HG02943 (cell line): ENCODE measurements at regions not wholly inside any gene's neighbourhood (a gene's known extent, or its start where the extent isn't known, plus 50 kb on each side); places are given as distances from the start of the nearest gene placed in this dataset.
"Not testable (repeated sequence)": the region's sequence is repeated elsewhere in the genome, so short reads cannot be mapped to it uniquely, and the experiment has no call there.

Experiments
- ATAC-seq: cut with Tn5 transposase; IDR thresholded peaks from one replicate; pipeline ENCODE4 v1.9.1; 2021; ENCODE audit warnings: mild to moderate bottlenecking, low read depth, moderate library complexity; ENCODE audit not compliant: unreplicated experiment

DNA sequence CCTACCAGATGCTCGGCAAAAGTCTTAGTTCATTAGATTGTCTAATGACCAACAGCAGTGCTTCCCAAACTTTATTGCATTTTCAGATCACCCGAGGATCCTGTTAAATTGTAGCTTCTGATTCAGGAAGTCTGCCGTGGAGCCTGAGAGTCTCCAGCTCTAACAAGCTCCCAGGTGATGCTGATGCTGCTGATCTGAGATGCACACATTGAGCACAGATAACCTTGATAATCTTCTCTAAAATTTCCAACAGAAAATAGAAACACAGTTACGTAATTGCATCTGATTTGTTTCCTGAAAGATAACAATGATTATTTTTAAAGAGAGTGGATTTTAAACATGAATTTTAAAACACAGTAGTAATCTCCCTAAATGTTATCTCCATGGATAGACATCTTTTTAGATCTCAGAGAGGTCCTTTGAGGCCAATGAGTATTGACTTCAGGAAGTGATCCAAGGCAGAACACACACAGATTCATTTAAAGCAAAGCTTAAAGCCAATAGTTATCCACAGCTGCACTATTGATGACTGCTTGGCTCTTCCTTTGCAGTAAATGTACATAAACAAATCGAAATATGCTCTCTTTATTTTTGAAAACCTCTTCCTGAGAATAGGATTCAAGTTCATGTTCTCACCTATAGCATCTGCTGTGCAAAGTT, 122.8 kb upstream of the TNPO1 start:
- ATAC-seq, result no peak

DNA sequence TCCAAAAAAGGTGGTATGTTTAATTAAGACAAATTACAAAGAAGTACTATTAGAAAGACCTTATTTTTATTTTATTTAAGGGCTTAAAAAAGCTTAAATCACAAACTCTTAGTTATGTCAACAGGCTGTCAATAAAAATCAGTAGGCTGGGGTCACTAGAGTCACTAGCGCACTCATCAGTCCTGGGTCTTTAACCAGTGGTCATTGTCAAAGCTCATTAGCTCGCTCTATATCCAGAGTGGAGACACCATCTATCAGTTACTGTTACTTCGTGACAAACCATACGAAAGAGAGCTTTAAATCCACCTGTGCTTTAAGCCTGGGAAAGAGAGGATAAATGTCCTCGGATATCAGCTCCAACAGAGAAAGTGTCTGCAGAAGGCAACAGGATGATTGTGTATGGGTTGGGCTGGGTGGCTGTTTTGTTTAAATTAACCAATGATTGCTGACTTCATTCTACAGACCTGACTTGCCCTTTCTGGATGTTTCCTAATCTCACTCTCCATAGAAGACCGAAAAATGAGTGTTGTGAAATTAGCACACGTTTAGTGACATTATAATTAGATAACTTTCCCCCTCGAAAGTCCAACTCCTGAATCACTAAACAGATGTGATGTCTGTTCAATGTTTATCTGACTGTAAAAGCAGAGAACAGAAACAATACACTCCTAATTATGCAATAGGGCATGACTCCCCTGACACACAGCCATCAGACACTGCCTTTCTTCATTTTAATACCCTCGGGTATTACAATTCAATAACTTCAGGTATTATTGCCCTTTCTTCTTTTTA, 123.6 kb upstream of the TNPO1 start:
- ATAC-seq, result no peak

DNA sequence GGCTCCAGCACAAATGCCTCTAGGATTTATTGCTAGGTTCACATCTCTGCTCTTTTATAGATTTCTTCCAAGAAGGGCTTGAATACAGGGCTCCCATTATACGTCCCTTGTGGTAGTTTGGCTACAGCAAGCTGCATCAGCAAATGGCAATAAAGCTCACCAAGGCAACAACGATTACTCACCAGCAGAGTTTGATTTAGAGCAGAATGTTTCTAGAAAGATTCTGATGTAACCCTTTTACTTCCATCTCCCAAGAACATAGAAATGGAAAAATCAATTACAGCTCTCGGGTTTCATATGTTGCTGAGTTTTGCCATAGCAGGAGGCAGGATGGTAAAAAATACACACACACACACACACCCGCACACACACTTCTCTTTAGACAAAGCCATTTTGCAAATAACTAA, 124.2 kb upstream of the TNPO1 start:
- no peak for ATAC-seq

DNA sequence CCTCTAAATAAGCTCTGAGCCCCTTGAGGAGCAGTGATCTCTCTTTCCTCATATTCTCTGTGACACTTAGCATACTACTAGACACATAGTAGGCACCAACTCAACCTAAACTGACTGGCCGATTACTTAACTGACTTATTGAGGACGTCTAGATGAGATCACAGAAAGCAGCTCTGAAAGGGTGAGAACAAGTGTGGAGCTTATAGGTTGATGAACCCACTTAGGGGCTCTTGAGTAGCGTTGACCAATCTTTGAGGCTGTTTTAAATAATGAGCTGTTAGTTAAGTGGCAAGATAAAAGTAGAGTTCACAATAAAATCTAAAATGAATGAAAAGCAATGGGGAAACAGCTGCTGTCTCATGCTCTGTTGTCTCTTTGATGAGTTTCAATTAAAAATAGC, 124.7 kb upstream of the TNPO1 start:
- ATAC-seq, result no peak

- no peak for ATAC-seq
Observed at GRCh38 chr5:72688916-72689315, 127.5 kb upstream of the TNPO1 start.

- ATAC-seq, result no peak
Observed at GRCh38 chr5:72687288-72687687, 129.2 kb upstream of the TNPO1 start.

- ATAC-seq, result no peak
Observed at GRCh38 chr5:72682561-72682960, 133.9 kb upstream of the TNPO1 start.

DNA sequence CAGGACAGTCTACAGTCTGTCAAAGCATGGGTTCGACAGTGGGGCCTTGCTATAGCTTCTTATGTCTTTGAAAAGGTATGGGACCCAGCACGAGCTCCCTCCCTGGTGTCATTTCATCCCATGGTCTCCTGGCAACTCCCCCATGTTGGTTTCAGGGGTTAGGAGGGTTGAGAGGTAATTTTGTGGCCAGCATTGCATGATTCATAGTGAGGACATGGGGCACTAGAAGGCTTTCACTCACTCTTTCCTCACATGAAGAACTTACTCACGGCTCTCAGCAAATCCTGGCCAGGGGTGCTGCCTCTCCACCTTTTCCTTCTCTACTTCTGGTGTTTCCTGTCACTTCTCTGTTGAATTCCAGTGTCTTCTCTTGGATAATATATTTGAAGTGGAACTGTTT, 134.7 kb upstream of the TNPO1 start:
- ATAC-seq, result no peak

DNA sequence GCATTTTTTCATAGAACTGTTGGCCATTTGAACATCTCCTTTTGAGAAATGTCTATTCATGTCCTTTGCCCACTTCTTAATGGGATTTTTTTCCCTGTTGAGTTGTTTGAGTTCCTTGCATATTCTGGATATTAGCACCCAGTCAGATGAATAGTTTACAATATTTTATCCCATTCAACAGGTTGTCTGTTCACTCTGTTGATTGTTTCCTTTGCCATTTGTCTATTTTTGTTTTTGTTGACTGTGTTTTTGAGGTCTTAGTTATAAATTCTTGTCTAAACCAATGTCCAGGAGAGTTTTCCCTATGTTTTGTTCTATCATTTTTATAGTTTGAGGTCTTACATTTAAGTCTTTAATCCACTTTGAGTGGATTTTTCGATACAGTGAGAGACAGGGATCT, 139.0 kb upstream of the TNPO1 start:
- ATAC-seq, result no peak

GRCh38 chr5:72676831-72677230, 139.6 kb upstream of the TNPO1 start:
- ATAC-seq, result not testable (repeated sequence)

DNA sequence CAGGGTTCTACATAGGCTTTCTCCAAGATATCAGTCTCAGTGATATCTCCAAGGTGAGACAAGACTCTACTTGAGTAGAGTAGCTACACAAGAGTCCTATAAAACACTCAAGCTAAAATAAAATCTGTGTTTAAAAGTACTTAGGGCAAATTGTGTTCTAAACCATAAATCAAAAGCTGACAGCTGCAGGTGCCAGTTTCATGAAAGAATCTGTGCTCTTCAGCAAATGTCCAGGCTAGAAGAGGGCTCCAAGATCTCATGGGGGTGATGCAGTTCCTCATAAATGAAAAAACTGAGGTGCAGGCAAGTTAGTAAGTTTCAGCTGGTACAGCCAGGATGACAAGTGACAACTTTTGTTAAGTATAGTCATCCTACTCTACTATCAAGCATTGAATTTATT, 142.8 kb upstream of the TNPO1 start:
- no peak for ATAC-seq

- no peak for ATAC-seq
Observed at GRCh38 chr5:72673180-72673579, 143.3 kb upstream of the TNPO1 start.

DNA sequence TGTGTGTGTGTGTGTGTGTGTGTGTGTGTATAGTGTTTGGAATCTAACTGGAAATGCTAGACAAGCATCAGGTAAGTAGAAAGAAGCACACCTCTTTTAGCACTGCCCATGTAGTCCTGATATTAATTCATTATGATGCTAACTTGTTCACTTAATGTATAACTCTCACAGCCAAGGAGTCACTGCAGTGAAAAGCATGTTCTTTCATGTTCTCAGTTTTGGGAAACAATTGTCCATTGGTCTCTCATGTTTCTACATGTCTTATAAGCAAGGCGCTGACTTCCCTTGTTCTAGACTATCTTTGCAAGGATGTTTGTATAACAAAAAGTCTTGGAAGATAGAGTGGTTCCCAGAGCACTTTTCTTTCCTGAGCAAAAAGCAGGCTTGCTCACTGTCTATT, 148.8 kb upstream of the TNPO1 start:
- no peak for ATAC-seq

DNA sequence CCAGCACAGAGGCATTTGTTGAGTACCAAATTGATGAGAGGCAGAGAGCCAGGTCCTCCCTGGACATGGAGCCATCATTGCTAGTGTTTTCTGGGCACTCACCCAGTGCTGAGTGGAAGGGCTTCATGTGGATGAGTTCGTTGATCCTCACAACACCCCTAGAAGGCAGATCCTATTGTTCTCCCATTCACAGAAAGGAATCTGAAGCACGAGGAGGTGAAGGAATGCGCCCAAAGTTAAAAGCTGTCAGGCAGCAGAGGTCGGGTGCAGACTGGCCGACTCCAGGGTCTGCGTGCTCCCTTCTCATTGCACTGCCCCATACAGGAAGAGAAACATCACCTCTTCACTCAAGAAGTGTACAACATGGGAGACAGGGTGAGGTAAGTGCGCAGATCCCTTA, 153.5 kb upstream of the TNPO1 start:
- no peak for ATAC-seq

DNA sequence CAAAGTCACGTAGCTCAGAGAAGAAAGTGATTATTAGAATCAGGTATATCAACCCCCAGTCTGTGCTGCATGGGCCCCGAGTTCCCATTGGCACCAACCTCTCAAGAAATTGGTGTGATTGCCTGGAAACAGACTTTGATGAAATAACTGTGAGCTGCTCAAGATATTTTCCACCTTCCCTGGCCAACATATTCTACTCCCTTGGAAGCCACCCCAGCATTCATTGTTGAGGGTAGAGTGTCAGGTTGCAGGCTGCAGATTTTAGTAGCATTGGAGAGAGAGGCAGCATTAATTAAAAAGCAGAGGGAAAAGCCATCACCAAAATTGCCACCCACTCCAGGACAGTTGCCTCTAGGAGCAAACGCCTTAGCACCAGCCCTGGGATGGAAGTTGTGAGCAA, 154.2 kb upstream of the TNPO1 start:
- no peak for ATAC-seq

DNA sequence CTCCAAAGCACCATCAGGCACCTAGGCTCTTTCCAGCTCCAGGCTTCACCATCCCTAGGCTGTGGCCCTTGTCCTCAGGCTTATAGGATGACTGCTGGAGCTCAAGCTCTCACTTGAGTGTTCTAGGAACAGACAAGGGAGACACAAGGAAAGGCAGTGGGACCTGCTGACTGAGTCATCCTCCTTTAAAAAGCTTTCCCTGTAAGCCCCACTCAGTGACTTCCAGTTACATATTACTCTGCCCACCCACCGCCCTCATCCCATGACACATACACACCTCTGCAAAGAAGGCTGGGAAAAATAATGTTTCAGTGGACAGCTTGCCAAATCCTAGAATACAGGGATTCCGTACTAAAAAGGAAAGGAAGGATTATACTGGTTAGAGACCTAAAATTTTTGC, 154.2 kb upstream of the ZNF366 start:
- no peak for ATAC-seq

- ATAC-seq, result no peak
Observed at GRCh38 chr5:72659726-72660125, 152.5 kb upstream of the ZNF366 start.

- no peak for ATAC-seq
Observed at GRCh38 chr5:72658761-72659540, 151.7 kb upstream of the ZNF366 start.

- no peak for ATAC-seq
Observed at GRCh38 chr5:72658161-72658560, 151.0 kb upstream of the ZNF366 start.

GRCh38 chr5:72656756-72657513, 149.7 kb upstream of the ZNF366 start:
- no peak for ATAC-seq

DNA sequence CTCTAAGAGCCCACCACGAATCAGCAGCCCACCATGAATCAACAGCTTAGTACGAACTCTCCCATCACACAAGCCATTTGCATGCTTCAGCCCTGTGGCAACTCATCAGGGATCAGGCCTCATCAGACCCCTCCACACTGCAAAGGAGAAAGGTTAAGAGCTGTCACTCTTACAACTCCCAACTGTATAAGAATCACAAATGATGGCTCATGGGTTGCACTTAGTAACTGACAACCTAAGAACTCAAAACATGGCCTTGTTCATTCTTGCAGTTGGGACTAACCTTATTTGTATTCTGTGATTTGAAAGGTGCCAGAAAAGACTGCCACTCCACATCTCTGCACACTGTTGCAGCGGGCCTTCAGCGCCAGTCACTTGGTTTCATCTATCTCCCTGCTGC, 149.1 kb upstream of the ZNF366 start:
- no peak for ATAC-seq
